Heart left ventricle (tissue), 13 donors: ENCODE measurements at regions not wholly inside any gene's neighbourhood (a gene's known extent, or its start where the extent isn't known, plus 50 kb on each side); places are given as distances from the start of the nearest gene placed in this dataset.

ENCODE experiments used
- POLR2A ChIP-seq, 2 donors: fragments of 450-650 bp; IDR thresholded peaks; one replicate each; pipeline ENCODE4 v1.6.1; 2017; ENCODE audit warnings: antibody characterized with exemption in 2 of 2, mild to moderate bottlenecking in 2 of 2, moderate library complexity in 2 of 2
- TF ChIP-seq, protein P1 (sequence below), 12 donors: fragments of 200-600 bp; sonication (generic) in 4 of 12; IDR thresholded peaks; one replicate each; pipeline versions ENCODE4 v1.5.0 to v1.8.0; 2018 to 2022; ENCODE audit warnings: antibody characterized with exemption in 12 of 12, mild to moderate bottlenecking in 5 of 12
- donor health status: ischemic (EF 13 %, LVEDD 7.1; RV severe dilation, severe dysfunction).
- donor health status: DM: no; HTN: yes; CAD: no.
- donor health status: DM: no; HTN: no; CAD: no.
- donor health status: ischemic (EF 25% LVEDD 6.9; RV normal size, moderate dysfunction).
- donor health status: ischemic (EF 25% LVEDD 5.7; RV mildly dilated, moderate dysfunction).
- donor health status: ischemic (EF 35%, LVEDD 5.7; RV mildly dilated, moderate dysfunction).
- donor health status: nonischemic (EF 11% LVEDD 7.7; RV severe dilation, severe dysfunction).
- donor health status: DM: yes; HTN: yes; CAD: no.
- donor health status: PGD.
- donor health status: ischemic (EF 29% LVEDD 5.4; RV normal size, mild dysfunction).
- donor health status: nonischemic (EF 23%, LVEDD 6.1; RV moderate dilation, normal function).

DNA sequence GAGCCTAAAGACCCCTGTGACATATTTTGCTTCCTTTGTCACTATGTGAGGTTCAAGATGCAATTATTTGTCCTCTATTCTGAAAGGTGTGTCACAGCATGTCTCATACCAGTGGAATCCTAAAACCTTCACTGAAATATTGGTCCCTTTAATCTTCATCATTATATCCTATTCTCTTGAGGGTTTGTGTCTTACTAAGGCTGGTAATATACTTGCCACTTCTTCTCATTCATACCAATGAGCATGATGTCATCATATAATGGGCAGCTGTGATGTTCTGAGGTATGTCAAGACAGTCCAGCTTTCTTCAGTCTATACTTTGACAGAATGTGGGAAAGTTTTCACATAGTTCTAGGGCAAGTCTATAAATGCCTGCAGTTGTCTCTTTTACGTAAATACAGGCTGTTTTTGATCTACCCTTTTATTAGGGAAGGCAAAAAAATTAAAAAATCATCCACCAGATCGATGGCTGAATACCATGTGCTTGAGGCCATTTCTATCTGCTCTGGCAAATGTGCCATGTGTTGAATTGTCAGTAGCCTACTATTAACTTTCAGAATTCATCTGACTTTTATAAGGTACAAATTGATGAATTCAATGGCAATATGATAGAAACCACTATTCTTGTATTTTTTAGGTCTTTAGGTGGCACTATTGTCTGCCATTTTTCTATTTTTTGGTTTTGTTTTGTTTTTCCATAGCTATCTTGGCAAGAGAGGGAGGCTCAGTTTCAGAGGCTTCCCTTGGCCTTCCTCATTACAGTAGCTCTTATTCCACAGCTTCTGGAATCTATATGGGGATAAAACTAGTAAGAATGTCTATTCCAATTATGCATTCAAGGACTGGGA, 209.0 kb downstream of the PPARGC1A start:
- TF ChIP-seq POLR2A (IDR thresholded peaks at IDR 0.05): no peak
- TF ChIP-seq, protein P1, sequence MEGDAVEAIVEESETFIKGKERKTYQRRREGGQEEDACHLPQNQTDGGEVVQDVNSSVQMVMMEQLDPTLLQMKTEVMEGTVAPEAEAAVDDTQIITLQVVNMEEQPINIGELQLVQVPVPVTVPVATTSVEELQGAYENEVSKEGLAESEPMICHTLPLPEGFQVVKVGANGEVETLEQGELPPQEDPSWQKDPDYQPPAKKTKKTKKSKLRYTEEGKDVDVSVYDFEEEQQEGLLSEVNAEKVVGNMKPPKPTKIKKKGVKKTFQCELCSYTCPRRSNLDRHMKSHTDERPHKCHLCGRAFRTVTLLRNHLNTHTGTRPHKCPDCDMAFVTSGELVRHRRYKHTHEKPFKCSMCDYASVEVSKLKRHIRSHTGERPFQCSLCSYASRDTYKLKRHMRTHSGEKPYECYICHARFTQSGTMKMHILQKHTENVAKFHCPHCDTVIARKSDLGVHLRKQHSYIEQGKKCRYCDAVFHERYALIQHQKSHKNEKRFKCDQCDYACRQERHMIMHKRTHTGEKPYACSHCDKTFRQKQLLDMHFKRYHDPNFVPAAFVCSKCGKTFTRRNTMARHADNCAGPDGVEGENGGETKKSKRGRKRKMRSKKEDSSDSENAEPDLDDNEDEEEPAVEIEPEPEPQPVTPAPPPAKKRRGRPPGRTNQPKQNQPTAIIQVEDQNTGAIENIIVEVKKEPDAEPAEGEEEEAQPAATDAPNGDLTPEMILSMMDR (IDR thresholded peaks at IDR 0.05): peak in 1 of 12 donors; percentile 28
